ENCODE measurements at regions not wholly inside any gene's neighbourhood (a gene's known extent, or its start where the extent isn't known, plus 50 kb on each side); places are given as distances from the start of the nearest gene placed in this dataset.

- no peaks in the 10 kb centered on the region for H3K9me3 Mint-ChIP-seq
- ChIA-PET CTCF (interaction anchor here (0.8 kb wide), 1 partner anchor 957 kb away, joined by 4 read pairs; no protein-coding TSS in a partner anchor), POLR2A (no interaction called here)
- no peak overlapping the region for H3K27ac Mint-ChIP-seq
- no peaks in the 10 kb centered on the region for H3K36me3 Mint-ChIP-seq
- peaks cover 7% of the 10 kb centered on the region for H3K27me3 Mint-ChIP-seq
- no peak for DNase-seq
- H3K4me1 Mint-ChIP-seq (ENCODE audit: low read depth): no peaks in the 10 kb centered on the region
- no peak overlapping the region for H3K4me3 Mint-ChIP-seq
- intact Hi-C loops (cut with micrococcal nuclease): no loop called here
Observed at GRCh38 chr14:38862366-38862765, 240.7 kb downstream of the SEC23A start.

- POLR2A ChIA-PET: no interaction called here
- Mint-ChIP-seq H3K4me3 (no peak overlapping the region), H3K27me3 (peaks cover 5% of the 10 kb centered on the region), H3K4me1 (ENCODE audit: low read depth) (no peaks in the 10 kb centered on the region), H3K36me3 (no peaks in the 10 kb centered on the region), H3K9me3 (no peaks in the 10 kb centered on the region), H3K27ac (no peak overlapping the region)
- CTCF ChIA-PET: no interaction called here
- intact Hi-C loops (cut with micrococcal nuclease): no loop called here
- DNase-seq: no peak
Observed at GRCh38 chr14:38860530-38860929, 242.5 kb downstream of the SEC23A start.

- no peak overlapping the region for H3K27ac Mint-ChIP-seq
- H3K4me1 Mint-ChIP-seq (ENCODE audit: low read depth): no peaks in the 10 kb centered on the region
- intact Hi-C loops (cut with micrococcal nuclease): no loop called here
- CTCF ChIA-PET: no interaction called here
- DNase-seq: no peak
- POLR2A ChIA-PET: no interaction called here
- H3K4me3 Mint-ChIP-seq: no peak overlapping the region
- H3K27me3 Mint-ChIP-seq: peaks cover 4% of the 10 kb centered on the region
- no peaks in the 10 kb centered on the region for H3K36me3 Mint-ChIP-seq
- no peaks in the 10 kb centered on the region for H3K9me3 Mint-ChIP-seq
Observed at GRCh38 chr14:38856798-38857197, 246.2 kb downstream of the SEC23A start.

GRCh38 chr14:38855513-38855912, 247.5 kb downstream of the SEC23A start:
- no peaks in the 10 kb centered on the region for H3K36me3 Mint-ChIP-seq
- H3K9me3 Mint-ChIP-seq: no peaks in the 10 kb centered on the region
- POLR2A ChIA-PET: no interaction called here
- DNase-seq: no peak
- no peak overlapping the region for H3K4me3 Mint-ChIP-seq
- CTCF ChIA-PET: interaction anchor here (0.7 kb wide), 1 partner anchor 13 kb away, joined by 3 read pairs; no protein-coding TSS in a partner anchor
- H3K27me3 Mint-ChIP-seq: no peaks in the 10 kb centered on the region
- H3K27ac Mint-ChIP-seq: no peak overlapping the region
- intact Hi-C loops (cut with micrococcal nuclease): no loop called here
- no peaks in the 10 kb centered on the region for H3K4me1 Mint-ChIP-seq (ENCODE audit: low read depth)

GRCh38 chr14:38851111-38851510, 251.9 kb downstream of the SEC23A start:
- ChIA-PET POLR2A (no interaction called here), CTCF (no interaction called here)
- Mint-ChIP-seq H3K36me3 (no peaks in the 10 kb centered on the region), H3K4me1 (ENCODE audit: low read depth) (no peaks in the 10 kb centered on the region), H3K9me3 (no peaks in the 10 kb centered on the region), H3K4me3 (no peak overlapping the region), H3K27ac (no peak overlapping the region), H3K27me3 (no peaks in the 10 kb centered on the region)
- intact Hi-C loops (cut with micrococcal nuclease): no loop called here
- DNase-seq: no peak

- Mint-ChIP-seq H3K9me3 (no peaks in the 10 kb centered on the region), H3K27me3 (no peaks in the 10 kb centered on the region), H3K4me3 (no peak overlapping the region), H3K27ac (no peak overlapping the region), H3K36me3 (no peaks in the 10 kb centered on the region), H3K4me1 (ENCODE audit: low read depth) (no peaks in the 10 kb centered on the region)
- ChIA-PET CTCF (no interaction called here), POLR2A (no interaction called here)
- intact Hi-C loops (cut with micrococcal nuclease): no loop called here
- DNase-seq: no peak
Observed at GRCh38 chr14:38850664-38851063, 252.4 kb downstream of the SEC23A start.

- DNase-seq: no peak
- Mint-ChIP-seq H3K27ac (no peak overlapping the region), H3K4me1 (ENCODE audit: low read depth) (no peaks in the 10 kb centered on the region), H3K4me3 (no peak overlapping the region), H3K9me3 (no peaks in the 10 kb centered on the region), H3K27me3 (no peaks in the 10 kb centered on the region), H3K36me3 (no peaks in the 10 kb centered on the region)
- ChIA-PET POLR2A (no interaction called here), CTCF (interaction anchor here (1.2 kb wide), 1 partner anchor 20 kb away, joined by 3 read pairs; no protein-coding TSS in a partner anchor)
- intact Hi-C loops (cut with micrococcal nuclease): no loop called here
Observed at GRCh38 chr14:38848243-38848935, 254.6 kb downstream of the SEC23A start.

- Mint-ChIP-seq H3K27ac (no peak overlapping the region), H3K36me3 (no peaks in the 10 kb centered on the region), H3K4me1 (ENCODE audit: low read depth) (no peaks in the 10 kb centered on the region), H3K9me3 (no peaks in the 10 kb centered on the region), H3K4me3 (no peak overlapping the region), H3K27me3 (no peaks in the 10 kb centered on the region)
- POLR2A ChIA-PET: no interaction called here
- intact Hi-C loops (cut with micrococcal nuclease): no loop called here
- CTCF ChIA-PET: interaction anchor here (0.9 kb wide), 1 partner anchor 21 kb away, joined by 3 read pairs; no protein-coding TSS in a partner anchor
- no peak for DNase-seq
Observed at GRCh38 chr14:38847161-38847560, 255.9 kb downstream of the SEC23A start.

- Mint-ChIP-seq H3K36me3 (no peaks in the 10 kb centered on the region), H3K27ac (no peak overlapping the region), H3K4me1 (ENCODE audit: low read depth) (no peaks in the 10 kb centered on the region), H3K4me3 (no peak overlapping the region), H3K27me3 (no peaks in the 10 kb centered on the region), H3K9me3 (no peaks in the 10 kb centered on the region)
- no peak for DNase-seq
- ChIA-PET POLR2A (no interaction called here), CTCF (no interaction called here)
- intact Hi-C loops (cut with micrococcal nuclease): no loop called here
Observed at GRCh38 chr14:38839694-38840365, 263.2 kb downstream of the SEC23A start.

GRCh38 chr14:38838979-38839323, 264.1 kb downstream of the SEC23A start:
- intact Hi-C loops (cut with micrococcal nuclease): no loop called here
- Mint-ChIP-seq H3K27me3 (no peaks in the 10 kb centered on the region), H3K9me3 (no peaks in the 10 kb centered on the region), H3K36me3 (no peaks in the 10 kb centered on the region), H3K27ac (no peak overlapping the region), H3K4me3 (no peak overlapping the region), H3K4me1 (ENCODE audit: low read depth) (no peaks in the 10 kb centered on the region)
- no peak for DNase-seq
- POLR2A ChIA-PET: no interaction called here
- CTCF ChIA-PET: no interaction called here

GRCh38 chr14:38838049-38838978, 264.7 kb downstream of the SEC23A start:
- Mint-ChIP-seq H3K36me3 (no peaks in the 10 kb centered on the region), H3K9me3 (no peaks in the 10 kb centered on the region), H3K4me1 (ENCODE audit: low read depth) (no peaks in the 10 kb centered on the region), H3K27ac (no peak overlapping the region), H3K4me3 (no peak overlapping the region), H3K27me3 (no peaks in the 10 kb centered on the region)
- DNase-seq: no peak
- ChIA-PET POLR2A (no interaction called here), CTCF (no interaction called here)
- intact Hi-C loops (cut with micrococcal nuclease): no loop called here

- H3K4me3 Mint-ChIP-seq: no peak overlapping the region
- no peak for DNase-seq
- H3K9me3 Mint-ChIP-seq: no peaks in the 10 kb centered on the region
- H3K27me3 Mint-ChIP-seq: no peaks in the 10 kb centered on the region
- CTCF ChIA-PET: no interaction called here
- intact Hi-C loops (cut with micrococcal nuclease): no loop called here
- H3K27ac Mint-ChIP-seq: no peak overlapping the region
- POLR2A ChIA-PET: no interaction called here
- no peaks in the 10 kb centered on the region for H3K36me3 Mint-ChIP-seq
- H3K4me1 Mint-ChIP-seq (ENCODE audit: low read depth): no peaks in the 10 kb centered on the region
Observed at GRCh38 chr14:38837343-38838048, 265.5 kb downstream of the SEC23A start.

Data from activated CD4-positive, alpha-beta memory T cell treated with anti-CD3 and anti-CD28 coated beads for 36 hours (primary cell).